Fibroblast of mammary gland (primary cell): ENCODE measurements at regions not wholly inside any gene's neighbourhood (a gene's known extent, or its start where the extent isn't known, plus 50 kb on each side); places are given as distances from the start of the nearest gene placed in this dataset.

ENCODE experiments used
- DNase-seq: peaks from one replicate; pipeline ENCODE4 v3.0.0-alpha.2; 2010; ENCODE audit warnings: low read depth
- H3K4me3 ChIP-seq: 2 replicates; pipeline ENCODE4 v1.5.1; 2011; ENCODE audit warnings: low read depth, mild to moderate bottlenecking, low read length, moderate library complexity; ENCODE audit not compliant: control insufficient read depth
- TF ChIP-seq, protein P1 (sequence below): conservative IDR thresholded peaks from 2 replicates; pipeline ENCODE4 v1.5.1; 2011; ENCODE audit warnings: low read depth, low read length, inconsistent platforms; ENCODE audit not compliant: control insufficient read depth, insufficient read depth

- no peak for DNase-seq
- no peak overlapping the region for H3K4me3 ChIP-seq
- TF ChIP-seq, protein P1, sequence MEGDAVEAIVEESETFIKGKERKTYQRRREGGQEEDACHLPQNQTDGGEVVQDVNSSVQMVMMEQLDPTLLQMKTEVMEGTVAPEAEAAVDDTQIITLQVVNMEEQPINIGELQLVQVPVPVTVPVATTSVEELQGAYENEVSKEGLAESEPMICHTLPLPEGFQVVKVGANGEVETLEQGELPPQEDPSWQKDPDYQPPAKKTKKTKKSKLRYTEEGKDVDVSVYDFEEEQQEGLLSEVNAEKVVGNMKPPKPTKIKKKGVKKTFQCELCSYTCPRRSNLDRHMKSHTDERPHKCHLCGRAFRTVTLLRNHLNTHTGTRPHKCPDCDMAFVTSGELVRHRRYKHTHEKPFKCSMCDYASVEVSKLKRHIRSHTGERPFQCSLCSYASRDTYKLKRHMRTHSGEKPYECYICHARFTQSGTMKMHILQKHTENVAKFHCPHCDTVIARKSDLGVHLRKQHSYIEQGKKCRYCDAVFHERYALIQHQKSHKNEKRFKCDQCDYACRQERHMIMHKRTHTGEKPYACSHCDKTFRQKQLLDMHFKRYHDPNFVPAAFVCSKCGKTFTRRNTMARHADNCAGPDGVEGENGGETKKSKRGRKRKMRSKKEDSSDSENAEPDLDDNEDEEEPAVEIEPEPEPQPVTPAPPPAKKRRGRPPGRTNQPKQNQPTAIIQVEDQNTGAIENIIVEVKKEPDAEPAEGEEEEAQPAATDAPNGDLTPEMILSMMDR: no peak
Observed at GRCh38 chrX:5644776-5645175, 583.9 kb downstream of the NLGN4X start.

- TF ChIP-seq, protein P1: no peak
- no peak for DNase-seq
- no peak overlapping the region for H3K4me3 ChIP-seq
Observed at GRCh38 chrX:5640071-5640470, 588.6 kb downstream of the NLGN4X start.

- no peak overlapping the region for H3K4me3 ChIP-seq
- TF ChIP-seq, protein P1: no peak
- DNase-seq: no peak
Observed at GRCh38 chrX:5638572-5638971, 590.1 kb downstream of the NLGN4X start.

GRCh38 chrX:5632887-5633286 lies 595.8 kb downstream of the NLGN4X start:
- no peak overlapping the region for H3K4me3 ChIP-seq
- no peak for DNase-seq
- TF ChIP-seq, protein P1: no peak

GRCh38 chrX:5632061-5632614 lies 596.5 kb downstream of the NLGN4X start:
- no peak for DNase-seq
- no peak overlapping the region for H3K4me3 ChIP-seq
- TF ChIP-seq, protein P1: no peak

DNA sequence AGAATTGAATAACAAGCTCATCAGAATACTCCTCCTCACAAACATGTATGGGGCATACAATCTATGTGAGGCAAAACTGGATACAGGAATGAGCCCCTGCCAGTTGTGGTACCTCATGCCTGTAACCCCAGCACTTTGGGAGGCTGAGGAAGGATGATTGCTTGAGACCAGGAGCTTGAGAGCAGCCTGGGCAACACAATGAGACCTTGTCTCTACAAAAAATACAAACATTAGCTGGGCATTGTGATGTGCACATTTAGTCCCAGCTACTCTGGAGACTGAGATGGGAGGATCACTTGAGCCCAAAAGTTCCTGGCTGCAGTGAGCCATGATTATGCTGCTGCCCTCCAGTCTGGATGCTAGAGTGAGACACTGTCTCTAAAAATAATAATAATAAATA lies 611.0 kb downstream of the NLGN4X start:
- TF ChIP-seq, protein P1: no peak
- no peak overlapping the region for H3K4me3 ChIP-seq
- DNase-seq: no peak

GRCh38 chrX:5595570-5595969 lies 633.1 kb downstream of the NLGN4X start:
- no peak overlapping the region for H3K4me3 ChIP-seq
- no peak for DNase-seq
- TF ChIP-seq, protein P1: no peak
